Panc1 (cell line): ENCODE measurements at regions not wholly inside any gene's neighbourhood (a gene's known extent, or its start where the extent isn't known, plus 50 kb on each side); places are given as distances from the start of the nearest gene placed in this dataset.

ENCODE experiments used
- CTCF ChIP-seq: fragments of 450-650 bp; IDR thresholded peaks from 2 replicates; pipeline ENCODE4 v1.5.1; 2017; ENCODE audit warnings: mild to moderate bottlenecking
- POLR2AphosphoS5 ChIP-seq: IDR thresholded peaks from 2 replicates; pipeline ENCODE4 v1.6.1; 2012; ENCODE audit warnings: mild to moderate bottlenecking, low read depth, low read length, moderate library complexity
- REST ChIP-seq, 2 experiments: IDR thresholded peaks; 2 replicates each; pipeline ENCODE4 v1.6.1; 2011 to 2012; ENCODE audit warnings: low read depth in 2 of 2, control low read depth in 1 of 2, low read length in 1 of 2, mild to moderate bottlenecking in 1 of 2, moderate library complexity in 1 of 2; ENCODE audit not compliant: insufficient read depth in 1 of 2

DNA sequence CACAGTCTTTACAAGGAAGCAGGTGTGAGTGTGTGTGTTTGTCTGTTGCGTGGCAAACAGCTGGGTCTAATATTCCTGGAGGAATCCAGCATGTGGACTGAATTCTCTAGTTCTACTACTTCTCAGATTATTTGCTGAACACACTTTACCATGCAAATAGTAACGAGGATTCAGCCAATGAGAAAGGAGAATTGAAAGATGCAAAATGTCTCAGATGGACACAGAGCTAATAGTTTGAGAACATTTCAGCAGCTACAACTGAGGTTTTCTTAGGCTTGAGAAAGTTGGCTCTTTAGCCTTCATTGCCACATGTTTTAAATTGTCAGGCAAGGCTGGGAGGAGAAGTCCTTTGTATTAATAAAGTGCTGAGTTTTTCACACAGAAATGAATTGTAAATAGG, 568.0 kb upstream of the MDFIC2 start:
- TF ChIP-seq CTCF (no peak), POLR2AphosphoS5 (no peak), REST (IDR thresholded peaks at IDR 0.05; ENCODE audit: insufficient read depth in 1 of 2, low read depth in 2 of 2, low read length in 1 of 2) (no peak)
